Kidney (tissue), 13 donors: ENCODE measurements at regions not wholly inside any gene's neighbourhood (a gene's known extent, or its start where the extent isn't known, plus 50 kb on each side); places are given as distances from the start of the nearest gene placed in this dataset.

ENCODE experiments used
- DNase-seq, 5 donors: peaks; one replicate each; pipeline ENCODE4 v3.0.0-alpha.2; 2013 to 2020
- FAIRE-seq: peaks from 2 replicates; lab custom pipeline; 2012; peaks lifted over from hg19 to GRCh38; lab: Jason Lieb, UNC
- H3K27ac ChIP-seq, 2 donors: one replicate each; pipeline ENCODE4 v1.7.0; 2013; ENCODE audit warnings: low read depth in 2 of 2, low read length in 2 of 2, inconsistent platforms in 1 of 2
- H3K27me3 ChIP-seq: one replicate; pipeline ENCODE4 v1.7.1; 2013; ENCODE audit warnings: low read length, inconsistent platforms; ENCODE audit not compliant: control insufficient read depth, insufficient read depth
- H3K36me3 ChIP-seq, 3 donors: one replicate each; pipeline versions ENCODE4 v1.7.0 to v1.7.1; 2013; ENCODE audit warnings: low read length in 3 of 3, control low read depth in 1 of 3, inconsistent platforms in 1 of 3; ENCODE audit not compliant: insufficient read depth in 3 of 3, control insufficient read depth in 2 of 3
- H3K4me1 ChIP-seq, 3 donors: one replicate each; pipeline versions ENCODE4 v1.7.0 to v1.7.1; 2013; ENCODE audit warnings: low read length in 3 of 3, inconsistent platforms in 1 of 3, low read depth in 1 of 3; ENCODE audit not compliant: control insufficient read depth in 2 of 3, insufficient read depth in 2 of 3
- H3K4me3 ChIP-seq, 3 donors: one replicate each; pipeline versions ENCODE4 v1.7.0 to v1.8.1; 2013; ENCODE audit warnings: low read length in 3 of 3, control low read depth in 1 of 3, inconsistent platforms in 1 of 3
- H3K9ac ChIP-seq, 3 donors: one replicate each; pipeline versions ENCODE4 v1.7.0 to v1.7.1; 2013; ENCODE audit warnings: low read length in 3 of 3, control low read depth in 1 of 3, inconsistent platforms in 1 of 3
- H3K9me3 ChIP-seq, 3 donors: one replicate each; pipeline versions ENCODE4 v1.7.0 to v1.7.1; 2013; ENCODE audit warnings: low read length in 3 of 3, control low read depth in 1 of 3, inconsistent platforms in 1 of 3; ENCODE audit not compliant: control insufficient read depth in 2 of 3, insufficient read depth in 1 of 3
- intact Hi-C: fragments of 100-400 bp; cut with DNase I; formaldehyde crosslinking; loops from one replicate; pipeline ENCODE4 v1.11.1; 2022
- TF ChIP-seq, protein P1 (sequence below): IDR thresholded peaks from 3 replicates; pipeline ENCODE4 v1.5.1; 2012; ENCODE audit warnings: mild to moderate bottlenecking, moderate library complexity, borderline replicate concordance; ENCODE audit not compliant: insufficient read depth; ENCODE audit errors: extremely low read depth
- donor health status: control.
- donor health status: control.
- donor health status: control.
- donor health status: control.
- donor health status: control.
- donor health status: DM: yes; HTN: yes; CAD: no.
- donor health status: Normal renal cell carcinoma (clear cell type).

DNA sequence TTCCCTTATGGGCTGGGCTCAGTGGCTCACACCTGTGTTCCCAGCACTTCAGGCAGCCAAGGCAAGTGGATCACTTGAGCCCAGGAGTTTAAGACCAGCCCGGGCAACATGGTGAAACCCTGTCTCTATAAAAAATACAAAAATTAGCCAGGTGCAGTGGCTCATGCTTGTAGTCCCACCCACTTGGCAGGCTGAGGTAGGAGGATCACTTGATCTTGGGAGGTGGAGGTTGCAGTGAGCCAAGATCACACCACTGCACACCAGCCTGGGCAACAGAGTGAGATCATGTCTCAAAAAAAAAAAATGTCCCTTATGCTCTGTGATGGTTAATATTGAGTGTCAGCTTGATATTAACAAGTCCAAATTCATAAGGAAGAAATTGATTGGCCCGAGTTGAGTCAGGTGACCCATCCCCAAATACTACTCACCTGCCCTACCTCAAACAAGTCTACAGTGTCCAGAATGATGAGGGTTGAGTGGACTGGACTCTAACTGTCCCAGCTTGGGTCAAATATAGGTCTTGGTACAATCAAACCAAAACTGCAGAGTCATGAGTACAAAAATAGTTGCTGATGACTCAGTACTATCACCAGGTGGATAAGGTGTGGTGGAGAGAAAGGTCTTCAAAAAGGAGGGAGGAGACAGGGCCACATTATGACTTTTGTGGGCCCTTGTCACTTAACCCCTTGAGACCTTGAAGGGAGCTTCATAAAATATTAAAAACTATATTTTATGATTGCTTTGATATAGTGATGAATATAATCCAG is 161.0 kb downstream of the ZNF326 start:
- Histone ChIP-seq H3K9ac (no peak overlapping the region), H3K27me3 (no peaks in the 10 kb centered on the region), H3K27ac (no peak overlapping the region), H3K36me3 (no peaks in the 10 kb centered on the region), H3K9me3 (peaks cover 0 to 5% (median 0%) of the 10 kb centered on the region in 3 donors), H3K4me1 (no peaks in the 10 kb centered on the region), H3K4me3 (no peak overlapping the region)
- TF ChIP-seq, protein P1, sequence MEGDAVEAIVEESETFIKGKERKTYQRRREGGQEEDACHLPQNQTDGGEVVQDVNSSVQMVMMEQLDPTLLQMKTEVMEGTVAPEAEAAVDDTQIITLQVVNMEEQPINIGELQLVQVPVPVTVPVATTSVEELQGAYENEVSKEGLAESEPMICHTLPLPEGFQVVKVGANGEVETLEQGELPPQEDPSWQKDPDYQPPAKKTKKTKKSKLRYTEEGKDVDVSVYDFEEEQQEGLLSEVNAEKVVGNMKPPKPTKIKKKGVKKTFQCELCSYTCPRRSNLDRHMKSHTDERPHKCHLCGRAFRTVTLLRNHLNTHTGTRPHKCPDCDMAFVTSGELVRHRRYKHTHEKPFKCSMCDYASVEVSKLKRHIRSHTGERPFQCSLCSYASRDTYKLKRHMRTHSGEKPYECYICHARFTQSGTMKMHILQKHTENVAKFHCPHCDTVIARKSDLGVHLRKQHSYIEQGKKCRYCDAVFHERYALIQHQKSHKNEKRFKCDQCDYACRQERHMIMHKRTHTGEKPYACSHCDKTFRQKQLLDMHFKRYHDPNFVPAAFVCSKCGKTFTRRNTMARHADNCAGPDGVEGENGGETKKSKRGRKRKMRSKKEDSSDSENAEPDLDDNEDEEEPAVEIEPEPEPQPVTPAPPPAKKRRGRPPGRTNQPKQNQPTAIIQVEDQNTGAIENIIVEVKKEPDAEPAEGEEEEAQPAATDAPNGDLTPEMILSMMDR, result no peak
- DNase-seq (no peak), FAIRE-seq (no peak)
- intact Hi-C loops, result no loop called here

DNA sequence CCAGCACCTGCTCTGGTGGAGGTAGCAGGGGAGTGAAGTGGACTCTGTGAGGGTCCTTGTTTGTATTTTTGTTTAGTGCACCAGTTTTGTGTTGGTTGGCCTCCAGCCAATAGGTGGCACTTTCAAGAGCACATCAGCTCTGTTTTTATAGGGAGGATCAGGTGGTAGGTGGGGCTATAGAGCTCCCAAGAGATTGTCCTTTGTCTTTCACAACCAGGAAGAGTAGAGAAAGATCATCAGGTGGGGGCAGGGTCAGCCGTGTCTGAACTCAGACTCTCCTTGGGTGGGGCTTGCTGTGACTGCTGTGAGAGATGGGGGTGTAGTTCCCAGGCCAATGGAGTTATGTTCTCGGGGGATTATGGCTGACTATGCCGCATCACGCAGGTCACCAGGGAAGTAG is 159.8 kb downstream of the ZNF326 start:
- Histone ChIP-seq H3K4me1 (no peaks in the 10 kb centered on the region), H3K27me3 (no peaks in the 10 kb centered on the region), H3K36me3 (no peaks in the 10 kb centered on the region), H3K27ac (no peak overlapping the region), H3K4me3 (no peak overlapping the region), H3K9me3 (peaks cover 0 to 5% (median 0%) of the 10 kb centered on the region in 3 donors), H3K9ac (no peak overlapping the region)
- no peak for DNase-seq
- TF ChIP-seq, protein P1, result no peak
- no peak for FAIRE-seq
- intact Hi-C loops, result no loop called here

DNA sequence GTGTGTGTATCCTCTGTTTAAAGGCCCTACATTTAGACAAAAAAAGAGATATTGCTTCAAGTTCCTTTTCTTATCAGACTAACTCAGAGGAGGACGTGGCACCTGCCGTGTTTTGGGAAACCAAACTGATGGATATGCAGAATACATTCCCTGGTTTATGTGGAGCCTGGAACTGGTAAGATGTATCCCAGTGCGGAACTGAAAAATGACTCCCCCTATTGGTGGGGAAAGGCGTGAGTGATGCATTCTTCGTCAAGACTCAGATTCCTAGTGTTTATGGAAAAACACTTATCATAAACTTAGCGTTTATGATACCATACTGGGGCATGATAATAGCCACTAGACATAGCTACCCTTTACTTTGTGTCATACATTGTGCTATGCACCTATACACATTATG is 154.2 kb downstream of the ZNF326 start:
- H3K9me3 ChIP-seq, result peaks cover 0 to 5% (median 0%) of the 10 kb centered on the region in 3 donors
- H3K27ac ChIP-seq, result no peak overlapping the region
- H3K4me3 ChIP-seq, result no peak overlapping the region
- no peaks in the 10 kb centered on the region for H3K27me3 ChIP-seq
- no peaks in the 10 kb centered on the region for H3K36me3 ChIP-seq
- intact Hi-C loops, result no loop called here
- no peak overlapping the region for H3K9ac ChIP-seq
- TF ChIP-seq, protein P1, result no peak
- no peak for DNase-seq
- H3K4me1 ChIP-seq, result no peaks in the 10 kb centered on the region
- no peak for FAIRE-seq
